HEK293T (cell line): ENCODE measurements at regions not wholly inside any gene's neighbourhood (a gene's known extent, or its start where the extent isn't known, plus 50 kb on each side); places are given as distances from the start of the nearest gene placed in this dataset.

Experiments
- CTCF ChIA-PET: fragments of 350-600 bp; formaldehyde crosslinking; extraction: SDS; loops from one replicate; lab custom pipeline; 2021; ENCODE audit warnings: antibody characterized with exemption, inconsistent platforms; lab: Yijun Ruan, JAX
- POLR2A ChIA-PET: fragments of 350-600 bp; formaldehyde crosslinking; extraction: SDS; loops from one replicate; lab custom pipeline; 2020; ENCODE audit warnings: antibody characterized with exemption, inconsistent platforms; lab: Yijun Ruan, JAX
- DNase-seq: peaks from one replicate; pipeline ENCODE4 v3.0.0; 2012; ENCODE audit warnings: mixed read lengths; ENCODE audit errors: extremely low spot score
- ARNT ChIP-seq: fragments of 450-650 bp; IDR thresholded peaks from 2 replicates; pipeline ENCODE4 v1.6.1; 2017; ENCODE audit warnings: mild to moderate bottlenecking
- BHLHE40 ChIP-seq: fragments of 450-650 bp; IDR thresholded peaks from 2 replicates; pipeline ENCODE4 v1.6.1; 2016; ENCODE audit warnings: mild to moderate bottlenecking, moderate library complexity, borderline replicate concordance
- CTBP1 ChIP-seq: fragments of 450-650 bp; IDR thresholded peaks from 2 replicates; pipeline ENCODE4 v1.6.1; 2016; ENCODE audit warnings: borderline replicate concordance
- ELF4 ChIP-seq: fragments of 450-650 bp; IDR thresholded peaks from 2 replicates; pipeline ENCODE4 v1.6.1; 2017; ENCODE audit warnings: antibody characterized with exemption
- FOXA1 ChIP-seq: fragments of 450-650 bp; IDR thresholded peaks from 2 replicates; pipeline ENCODE4 v1.6.1; 2016; ENCODE audit warnings: mild to moderate bottlenecking
- FOXK2 ChIP-seq: fragments of 450-650 bp; IDR thresholded peaks from 2 replicates; pipeline ENCODE4 v1.6.1; 2016; ENCODE audit warnings: mild to moderate bottlenecking
- FOXM1 ChIP-seq: fragments of 450-650 bp; IDR thresholded peaks from 2 replicates; pipeline ENCODE4 v1.6.1; 2017; ENCODE audit warnings: mild to moderate bottlenecking, borderline replicate concordance
- HDGF ChIP-seq: fragments of 450-650 bp; IDR thresholded peaks from 2 replicates; pipeline ENCODE4 v1.6.1; 2017; ENCODE audit warnings: antibody characterized with exemption, borderline replicate concordance
- L3MBTL2 ChIP-seq: fragments of 450-650 bp; conservative IDR thresholded peaks from 2 replicates; pipeline ENCODE4 v1.6.1; 2016; ENCODE audit warnings: mild to moderate bottlenecking
- LEF1 ChIP-seq: fragments of 450-650 bp; IDR thresholded peaks from 2 replicates; pipeline ENCODE4 v1.6.1; 2017; ENCODE audit warnings: mild to moderate bottlenecking, borderline replicate concordance
- NFRKB ChIP-seq: fragments of 450-650 bp; IDR thresholded peaks from 2 replicates; pipeline ENCODE4 v1.6.1; 2016; ENCODE audit warnings: mild to moderate bottlenecking, moderate library complexity
- SP1 ChIP-seq: fragments of 450-650 bp; IDR thresholded peaks from 2 replicates; pipeline ENCODE4 v1.6.1; 2017
- SUZ12 ChIP-seq: fragments of 450-650 bp; IDR thresholded peaks from 2 replicates; pipeline ENCODE4 v1.6.1; 2016; ENCODE audit warnings: mild to moderate bottlenecking
- TARDBP ChIP-seq: fragments of 450-650 bp; IDR thresholded peaks from 2 replicates; pipeline ENCODE4 v1.6.1; 2016
- ZNF384 ChIP-seq: fragments of 450-650 bp; IDR thresholded peaks from 2 replicates; pipeline ENCODE4 v1.6.1; 2016
- TF ChIP-seq, protein P1 (sequence below): fragments of 450-650 bp; IDR thresholded peaks from 2 replicates; pipeline ENCODE4 v1.6.1; 2016

DNA sequence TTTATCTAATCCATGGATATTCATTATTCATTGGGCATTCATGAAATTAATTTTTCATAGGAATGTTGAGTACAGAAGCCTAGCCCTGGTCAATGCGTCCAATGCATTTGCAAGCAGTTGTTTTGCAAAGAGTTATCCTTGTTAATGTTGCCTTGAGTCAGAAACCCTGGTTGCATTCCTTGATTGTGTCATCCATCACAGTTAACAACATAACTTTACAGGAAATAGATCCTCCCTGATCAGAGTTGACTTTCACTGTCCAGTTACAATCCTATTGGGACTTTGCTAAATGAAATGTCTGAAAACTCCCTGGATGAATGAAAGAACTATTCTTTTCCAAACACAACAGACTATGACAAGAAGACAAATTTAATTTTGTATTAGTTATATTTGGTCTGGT lies 924.3 kb upstream of the SLIT2 start:
- TF ChIP-seq ELF4 (no peak), L3MBTL2 (no peak), SUZ12 (no peak), TARDBP (no peak), FOXA1 (no peak), SP1 (no peak), NFRKB (no peak), FOXM1 (no peak), BHLHE40 (no peak), CTBP1 (no peak)
- ChIA-PET POLR2A (no interaction called here), CTCF (no interaction called here)
- DNase-seq, result no peak

DNA sequence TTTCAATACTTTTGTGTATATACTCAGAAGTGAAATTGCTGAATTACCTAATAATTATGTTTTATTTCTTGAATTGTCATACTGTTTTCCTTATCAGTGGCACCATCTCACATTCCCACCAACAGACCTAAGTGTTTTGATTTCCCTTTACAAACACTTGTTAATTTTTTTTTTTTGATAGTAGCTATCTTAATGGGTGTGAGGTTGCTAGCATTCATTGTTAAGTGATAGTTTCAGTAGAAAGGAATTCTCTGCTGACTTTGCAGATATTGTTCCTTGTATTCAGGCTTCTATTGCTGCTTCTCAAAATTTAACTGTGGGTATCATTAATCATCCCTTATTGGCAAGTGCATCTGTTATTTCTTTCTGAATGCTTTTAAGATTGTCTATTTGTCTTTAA lies 927.5 kb upstream of the SLIT2 start:
- ChIA-PET CTCF (no interaction called here), POLR2A (no interaction called here)
- TF ChIP-seq FOXK2, result no peak
- TF ChIP-seq, protein P1, sequence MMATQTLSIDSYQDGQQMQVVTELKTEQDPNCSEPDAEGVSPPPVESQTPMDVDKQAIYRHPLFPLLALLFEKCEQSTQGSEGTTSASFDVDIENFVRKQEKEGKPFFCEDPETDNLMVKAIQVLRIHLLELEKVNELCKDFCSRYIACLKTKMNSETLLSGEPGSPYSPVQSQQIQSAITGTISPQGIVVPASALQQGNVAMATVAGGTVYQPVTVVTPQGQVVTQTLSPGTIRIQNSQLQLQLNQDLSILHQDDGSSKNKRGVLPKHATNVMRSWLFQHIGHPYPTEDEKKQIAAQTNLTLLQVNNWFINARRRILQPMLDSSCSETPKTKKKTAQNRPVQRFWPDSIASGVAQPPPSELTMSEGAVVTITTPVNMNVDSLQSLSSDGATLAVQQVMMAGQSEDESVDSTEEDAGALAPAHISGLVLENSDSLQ, result 0 out of 2 replicates have a peak, but pooled peaks have one; percentile 7
- no peak for DNase-seq

- ChIA-PET CTCF (no interaction called here), POLR2A (no interaction called here)
- DNase-seq, result no peak
- TF ChIP-seq TARDBP (no peak), ZNF384 (no peak), LEF1 (no peak), FOXA1 (no peak), FOXM1 (no peak), ELF4 (no peak)
- TF ChIP-seq, protein P1, result no peak
Measured at GRCh38 chr4:19319607-19320006, 932.1 kb upstream of the SLIT2 start.

GRCh38 chr4:19317377-19317776 lies 934.3 kb upstream of the SLIT2 start:
- ChIA-PET POLR2A (no interaction called here), CTCF (interaction anchor here (0.7 kb wide), 1 partner anchor 153 kb away, joined by 3 read pairs; no protein-coding TSS in a partner anchor)

GRCh38 chr4:19314116-19314515 lies 937.6 kb upstream of the SLIT2 start:
- ChIA-PET POLR2A (no interaction called here), CTCF (no interaction called here)
- no peak for DNase-seq
- TF ChIP-seq BHLHE40 (no peak), ZNF384 (no peak), SUZ12 (no peak), L3MBTL2 (no peak), ARNT (no peak), FOXA1 (no peak), CTBP1 (no peak)

More at GRCh38 chr4:19317377-19317776, 934.3 kb upstream of the SLIT2 start:
- TF ChIP-seq, protein P1, result no peak
- TF ChIP-seq L3MBTL2 (no peak), HDGF (no peak), CTBP1 (no peak), ARNT (no peak), BHLHE40 (no peak), TARDBP (no peak), FOXM1 (no peak), LEF1 (no peak), ELF4 (no peak), ZNF384 (no peak), FOXK2 (no peak), NFRKB (no peak), SUZ12 (no peak), SP1 (no peak), FOXA1 (no peak)
- DNase-seq, result no peak

DNA sequence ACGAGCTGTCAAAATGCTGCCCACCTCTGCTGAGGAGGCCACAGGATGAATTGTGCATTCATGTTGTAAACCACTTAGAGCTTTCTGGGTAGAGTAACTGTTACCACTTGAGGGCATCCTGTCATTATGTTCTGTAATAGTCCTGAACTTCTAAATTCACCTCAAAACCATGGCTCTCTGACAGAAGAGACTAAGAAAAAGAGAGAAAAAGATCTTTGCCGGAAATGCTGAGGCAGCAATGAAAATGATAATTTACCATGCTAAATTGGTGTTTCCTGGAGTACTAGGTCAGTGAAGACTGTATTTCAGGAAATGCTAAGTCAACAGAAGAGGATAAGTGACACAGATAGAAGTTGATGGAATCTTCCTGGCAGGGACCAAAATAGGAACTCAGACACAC lies 942.3 kb upstream of the SLIT2 start:
- ChIA-PET POLR2A (no interaction called here), CTCF (interaction anchor here (0.5 kb wide), 1 partner anchor 25 kb away, joined by 3 read pairs; no protein-coding TSS in a partner anchor)
- no peak for DNase-seq
- TF ChIP-seq BHLHE40 (no peak), CTBP1 (no peak), ARNT (no peak), ZNF384 (no peak), ELF4 (no peak), NFRKB (no peak), FOXK2 (no peak), L3MBTL2 (no peak), SUZ12 (no peak), SP1 (no peak), HDGF (no peak)

DNA sequence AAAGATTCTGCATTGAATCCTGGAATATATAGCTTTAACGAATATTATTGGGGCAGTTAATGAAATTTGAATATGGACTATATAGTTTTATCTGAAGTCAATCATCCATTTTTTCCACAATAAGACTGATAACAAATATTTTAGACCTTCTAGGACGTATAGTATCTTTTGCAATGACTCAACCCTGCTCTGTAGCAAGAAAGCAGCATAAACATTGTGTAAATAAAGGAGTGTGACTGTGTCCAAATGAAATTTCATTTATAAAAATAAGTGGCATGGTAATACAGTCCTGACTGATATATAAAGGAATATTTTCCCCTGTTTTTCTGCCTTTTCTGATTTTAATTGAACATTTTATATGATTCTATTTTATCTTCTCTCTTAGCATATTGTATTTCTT lies 947.7 kb upstream of the SLIT2 start:
- no peak for DNase-seq
- CTCF ChIA-PET, result no interaction called here
- POLR2A ChIA-PET, result no interaction called here
- TF ChIP-seq TARDBP (no peak), SUZ12 (no peak), FOXA1 (no peak), SP1 (no peak), NFRKB (no peak), ARNT (no peak), CTBP1 (no peak), FOXM1 (no peak), FOXK2 (no peak), ZNF384 (no peak), LEF1 (no peak), ELF4 (no peak), L3MBTL2 (no peak), BHLHE40 (no peak)
- TF ChIP-seq, protein P1, result no peak
